ENCODE measurements at regions not wholly inside any gene's neighbourhood (a gene's known extent, or its start where the extent isn't known, plus 50 kb on each side); places are given as distances from the start of the nearest gene placed in this dataset.

DNA sequence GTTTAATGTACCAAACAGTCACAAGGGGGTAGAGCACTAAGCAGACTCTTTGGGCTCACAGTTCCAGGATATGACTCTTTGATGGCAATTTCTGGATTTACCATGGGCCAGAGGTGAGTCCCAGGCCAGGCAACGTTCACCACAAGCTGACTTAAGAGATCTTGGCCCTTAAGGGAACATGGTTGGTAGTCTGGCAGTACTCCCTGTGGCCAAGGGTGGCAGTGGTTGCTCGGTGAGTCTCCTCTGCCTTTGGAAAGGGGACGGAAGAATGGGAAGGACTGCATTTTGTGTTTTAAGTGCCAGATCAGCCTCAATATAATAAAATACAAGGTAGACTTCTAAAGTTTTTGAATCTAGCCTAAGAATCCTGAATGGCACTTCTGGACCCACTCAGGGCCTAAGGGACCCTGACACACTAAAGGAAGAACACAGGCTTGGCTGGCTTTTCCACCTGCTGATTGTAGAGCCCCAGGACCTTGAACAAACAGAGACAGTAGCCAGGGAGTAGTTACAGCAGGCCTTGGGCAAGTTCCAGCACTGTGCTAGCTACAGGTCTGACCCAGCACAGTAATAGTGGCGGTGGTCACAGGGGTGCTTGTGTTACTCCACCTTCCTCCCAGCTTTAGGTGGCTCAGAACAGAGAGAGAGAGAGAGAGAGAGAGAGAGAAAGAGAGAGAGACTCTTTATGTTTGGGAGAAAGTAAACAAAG, 730.7 kb upstream of the ALCAM start:
- H3K27me3 Mint-ChIP-seq (ENCODE audit: low read depth), result no peaks in the 10 kb centered on the region
- no peaks in the 10 kb centered on the region for H3K9me3 Mint-ChIP-seq
- no peak for DNase-seq (ENCODE audit: low spot score)
- no peak overlapping the region for H3K27ac Mint-ChIP-seq
- H3K36me3 Mint-ChIP-seq (ENCODE audit: low read depth), result no peaks in the 10 kb centered on the region
- no peak overlapping the region for H3K4me3 Mint-ChIP-seq (ENCODE audit: low read depth)
- intact Hi-C loops (cut with micrococcal nuclease), result no loop called here
- no peaks in the 10 kb centered on the region for H3K4me1 Mint-ChIP-seq (ENCODE audit: low read depth)

GRCh38 chr3:104642827-104643226, 723.9 kb upstream of the ALCAM start:
- no peak overlapping the region for H3K27ac Mint-ChIP-seq

GRCh38 chr3:104646196-104646595, 720.5 kb upstream of the ALCAM start:
- no peaks in the 10 kb centered on the region for H3K9me3 Mint-ChIP-seq
- intact Hi-C loops (cut with micrococcal nuclease), result no loop called here

More at GRCh38 chr3:104642827-104643226, 723.9 kb upstream of the ALCAM start:
- Mint-ChIP-seq H3K4me1 (ENCODE audit: low read depth) (no peaks in the 10 kb centered on the region), H3K4me3 (ENCODE audit: low read depth) (no peak overlapping the region), H3K27me3 (ENCODE audit: low read depth) (no peaks in the 10 kb centered on the region), H3K36me3 (ENCODE audit: low read depth) (no peaks in the 10 kb centered on the region), H3K9me3 (no peaks in the 10 kb centered on the region)
- DNase-seq (ENCODE audit: low spot score), result no peak
- intact Hi-C loops (cut with micrococcal nuclease), result no loop called here

DNA sequence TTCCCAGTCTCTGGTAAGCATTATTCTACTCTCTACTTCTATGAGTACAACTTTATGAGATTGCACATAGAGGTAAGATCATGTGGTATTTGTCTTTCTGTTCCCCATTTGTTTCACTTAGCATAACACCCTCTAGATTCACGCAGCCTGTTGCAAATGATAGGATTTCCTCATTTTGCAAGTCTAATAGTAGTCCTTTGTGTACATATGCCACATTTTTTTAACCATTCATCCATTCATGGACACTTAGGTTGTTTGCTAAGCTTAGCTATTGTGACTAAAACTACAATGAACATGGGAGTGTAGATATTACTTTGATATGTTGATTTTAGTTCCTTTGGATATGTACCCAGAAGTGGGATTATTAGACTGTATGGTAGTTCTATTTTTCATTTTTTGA, 717.9 kb upstream of the ALCAM start:
- no peaks in the 10 kb centered on the region for H3K4me1 Mint-ChIP-seq (ENCODE audit: low read depth)

More at GRCh38 chr3:104646196-104646595, 720.5 kb upstream of the ALCAM start:
- DNase-seq (ENCODE audit: low spot score), result no peak
- Mint-ChIP-seq H3K4me3 (ENCODE audit: low read depth) (no peak overlapping the region), H3K36me3 (ENCODE audit: low read depth) (no peaks in the 10 kb centered on the region), H3K27ac (no peak overlapping the region), H3K27me3 (ENCODE audit: low read depth) (no peaks in the 10 kb centered on the region), H3K4me1 (ENCODE audit: low read depth) (no peaks in the 10 kb centered on the region)

DNA sequence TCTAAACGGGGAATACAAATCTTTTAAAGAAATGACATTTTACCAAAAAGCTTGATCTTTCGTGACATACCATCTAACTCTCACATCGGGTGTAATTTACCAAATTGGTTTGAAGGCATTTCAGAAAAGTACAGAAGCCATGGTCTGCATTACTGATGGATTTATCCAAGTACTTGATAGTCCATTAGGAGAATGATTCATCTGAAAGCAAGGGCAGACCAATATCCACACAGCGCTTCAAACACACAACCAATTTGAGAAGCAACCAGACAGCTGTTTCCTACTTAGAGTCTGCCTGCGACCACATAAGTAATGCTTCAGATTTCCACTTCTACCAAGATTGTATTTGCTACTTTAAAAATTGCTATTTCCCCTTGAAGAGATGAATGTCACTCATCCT, 697.6 kb upstream of the ALCAM start:
- no peak overlapping the region for H3K4me3 Mint-ChIP-seq (ENCODE audit: low read depth)
- H3K36me3 Mint-ChIP-seq (ENCODE audit: low read depth), result no peaks in the 10 kb centered on the region
- H3K9me3 Mint-ChIP-seq, result no peaks in the 10 kb centered on the region

More for the DNA sequence above, 717.9 kb upstream of the ALCAM start:
- Mint-ChIP-seq H3K4me3 (ENCODE audit: low read depth) (no peak overlapping the region), H3K27me3 (ENCODE audit: low read depth) (no peaks in the 10 kb centered on the region), H3K9me3 (no peaks in the 10 kb centered on the region), H3K36me3 (ENCODE audit: low read depth) (no peaks in the 10 kb centered on the region), H3K27ac (no peak overlapping the region)
- no peak for DNase-seq (ENCODE audit: low spot score)
- intact Hi-C loops (cut with micrococcal nuclease), result no loop called here

DNA sequence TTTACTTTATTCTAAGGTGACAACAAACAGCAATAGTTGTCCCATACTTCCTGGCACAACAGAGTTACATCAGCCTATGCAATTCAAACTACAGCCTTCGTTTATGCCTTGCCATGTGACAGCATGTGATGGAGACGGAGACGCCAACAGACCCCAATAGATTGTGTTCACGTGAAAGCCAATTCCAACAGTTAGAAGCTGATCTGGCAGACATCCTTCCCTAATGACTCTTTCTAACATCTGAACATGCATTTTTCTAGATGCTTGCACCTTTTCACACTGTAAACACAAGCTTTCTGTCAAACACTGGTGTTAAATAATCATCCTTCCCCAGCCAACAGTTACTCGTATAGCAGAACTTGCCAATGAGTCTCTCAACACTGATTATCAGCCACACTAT, 694.4 kb upstream of the ALCAM start:
- H3K27me3 Mint-ChIP-seq (ENCODE audit: low read depth), result no peaks in the 10 kb centered on the region

More for the DNA sequence above, 697.6 kb upstream of the ALCAM start:
- intact Hi-C loops (cut with micrococcal nuclease), result no loop called here
- DNase-seq (ENCODE audit: low spot score), result no peak
- Mint-ChIP-seq H3K27me3 (ENCODE audit: low read depth) (no peaks in the 10 kb centered on the region), H3K4me1 (ENCODE audit: low read depth) (no peaks in the 10 kb centered on the region), H3K27ac (no peak overlapping the region)

GRCh38 chr3:104673981-104674380, 692.7 kb upstream of the ALCAM start:
- intact Hi-C loops (cut with micrococcal nuclease), result no loop called here

More for the DNA sequence above, 694.4 kb upstream of the ALCAM start:
- no peaks in the 10 kb centered on the region for H3K4me1 Mint-ChIP-seq (ENCODE audit: low read depth)
- H3K36me3 Mint-ChIP-seq (ENCODE audit: low read depth), result no peaks in the 10 kb centered on the region
- no peak overlapping the region for H3K4me3 Mint-ChIP-seq (ENCODE audit: low read depth)
- intact Hi-C loops (cut with micrococcal nuclease), result no loop called here
- H3K27ac Mint-ChIP-seq, result no peak overlapping the region
- H3K9me3 Mint-ChIP-seq, result peaks cover 3% of the 10 kb centered on the region
- no peak for DNase-seq (ENCODE audit: low spot score)

DNA sequence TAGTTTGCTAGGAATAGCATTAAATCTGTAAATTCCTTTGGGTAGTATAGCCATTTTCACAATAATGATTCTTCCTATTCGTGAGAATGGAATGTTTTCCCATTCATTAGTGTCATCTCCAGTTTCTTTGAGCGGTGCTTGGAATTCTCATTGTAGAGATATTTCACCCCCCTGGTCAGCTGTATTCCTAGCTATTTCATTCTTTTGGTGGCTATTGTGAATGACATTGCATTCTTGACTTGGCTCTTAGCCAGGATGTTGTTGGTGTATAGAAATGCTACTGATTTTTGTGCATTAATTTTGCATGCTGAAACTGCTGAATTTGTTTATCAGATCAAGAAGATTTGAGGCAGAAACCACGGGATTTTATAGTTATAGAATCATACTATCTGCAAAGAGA, 690.5 kb upstream of the ALCAM start:
- no peaks in the 10 kb centered on the region for H3K4me1 Mint-ChIP-seq (ENCODE audit: low read depth)

More at GRCh38 chr3:104673981-104674380, 692.7 kb upstream of the ALCAM start:
- Mint-ChIP-seq H3K9me3 (peaks cover 3% of the 10 kb centered on the region), H3K4me1 (ENCODE audit: low read depth) (no peaks in the 10 kb centered on the region), H3K27me3 (ENCODE audit: low read depth) (no peaks in the 10 kb centered on the region), H3K36me3 (ENCODE audit: low read depth) (no peaks in the 10 kb centered on the region), H3K4me3 (ENCODE audit: low read depth) (no peak overlapping the region), H3K27ac (no peak overlapping the region)
- DNase-seq (ENCODE audit: low spot score), result no peak

DNA sequence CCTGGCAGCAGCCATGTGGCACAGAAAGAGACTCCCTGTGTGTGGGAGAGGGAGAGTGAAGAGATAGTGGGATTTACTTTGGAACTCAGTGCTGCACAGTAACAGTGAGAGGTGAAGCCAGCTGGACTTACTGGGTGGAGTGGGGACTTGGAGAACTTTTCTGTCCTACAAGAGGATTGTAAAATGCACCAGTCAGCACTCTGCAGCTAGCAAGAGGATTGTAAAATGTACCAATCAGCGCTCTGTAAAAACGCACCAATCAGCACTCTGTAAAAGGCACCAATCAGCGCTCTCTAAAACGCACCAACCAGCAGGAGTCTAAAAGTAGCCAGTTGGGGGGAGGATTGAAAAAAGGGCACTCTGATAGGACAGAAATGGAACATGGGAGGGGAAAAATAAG, 688.8 kb upstream of the ALCAM start:
- Mint-ChIP-seq H3K4me1 (ENCODE audit: low read depth) (no peaks in the 10 kb centered on the region), H3K27ac (no peak overlapping the region), H3K4me3 (ENCODE audit: low read depth) (no peak overlapping the region)

More for the DNA sequence above, 690.5 kb upstream of the ALCAM start:
- DNase-seq (ENCODE audit: low spot score), result no peak
- intact Hi-C loops (cut with micrococcal nuclease), result no loop called here
- H3K36me3 Mint-ChIP-seq (ENCODE audit: low read depth), result no peaks in the 10 kb centered on the region
- no peak overlapping the region for H3K4me3 Mint-ChIP-seq (ENCODE audit: low read depth)
- H3K27ac Mint-ChIP-seq, result no peak overlapping the region
- peaks cover 3% of the 10 kb centered on the region for H3K9me3 Mint-ChIP-seq
- no peaks in the 10 kb centered on the region for H3K27me3 Mint-ChIP-seq (ENCODE audit: low read depth)

DNA sequence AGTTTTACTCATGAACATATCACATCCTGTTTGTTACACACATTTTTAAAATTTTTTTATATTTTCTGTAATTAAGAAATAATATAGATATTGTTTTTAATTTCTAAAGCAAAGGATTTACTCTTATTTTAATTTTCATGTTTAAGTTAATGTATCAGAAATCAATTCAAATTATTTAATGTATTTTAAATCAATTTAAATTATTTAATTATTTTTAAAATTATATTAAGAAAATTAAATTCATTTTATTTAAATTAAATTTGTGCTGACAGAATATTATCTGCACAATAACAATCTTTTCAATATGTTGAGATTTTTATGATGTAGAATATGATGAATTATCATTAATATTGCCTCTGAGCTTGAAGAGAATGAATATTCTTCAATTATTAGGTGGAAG, 681.2 kb upstream of the ALCAM start:
- Mint-ChIP-seq H3K27ac (no peak overlapping the region), H3K4me1 (ENCODE audit: low read depth) (no peaks in the 10 kb centered on the region), H3K27me3 (ENCODE audit: low read depth) (no peaks in the 10 kb centered on the region), H3K9me3 (no peaks in the 10 kb centered on the region), H3K4me3 (ENCODE audit: low read depth) (no peak overlapping the region), H3K36me3 (ENCODE audit: low read depth) (no peaks in the 10 kb centered on the region)
- intact Hi-C loops (cut with micrococcal nuclease), result no loop called here
- no peak for DNase-seq (ENCODE audit: low spot score)

More for the DNA sequence above, 688.8 kb upstream of the ALCAM start:
- Mint-ChIP-seq H3K36me3 (ENCODE audit: low read depth) (no peaks in the 10 kb centered on the region), H3K27me3 (ENCODE audit: low read depth) (no peaks in the 10 kb centered on the region), H3K9me3 (peaks cover 3% of the 10 kb centered on the region)
- intact Hi-C loops (cut with micrococcal nuclease), result no loop called here
- no peak for DNase-seq (ENCODE audit: low spot score)

DNA sequence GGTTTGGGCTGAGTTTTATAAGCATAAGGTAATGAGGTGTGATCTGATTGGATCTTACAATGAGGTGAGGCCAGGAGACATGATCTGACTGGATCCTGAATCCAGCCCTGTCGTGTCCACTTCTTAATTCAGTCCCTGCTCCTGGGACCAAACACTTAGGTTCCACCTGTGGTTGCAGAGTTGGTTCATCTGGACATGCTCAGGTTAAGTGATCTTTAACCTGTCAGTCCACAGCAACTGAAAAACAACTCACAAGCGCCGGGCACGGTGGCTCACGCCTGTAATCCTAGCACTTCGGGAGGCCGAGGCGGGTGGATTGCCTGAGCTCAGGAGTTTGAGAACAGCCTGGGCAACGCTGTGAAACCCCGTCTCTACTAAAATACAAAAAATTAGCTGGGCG, 679.3 kb upstream of the ALCAM start:
- no peak overlapping the region for H3K4me3 Mint-ChIP-seq (ENCODE audit: low read depth)
- intact Hi-C loops (cut with micrococcal nuclease), result no loop called here
- H3K27me3 Mint-ChIP-seq (ENCODE audit: low read depth), result no peaks in the 10 kb centered on the region
- no peaks in the 10 kb centered on the region for H3K9me3 Mint-ChIP-seq
- no peaks in the 10 kb centered on the region for H3K36me3 Mint-ChIP-seq (ENCODE audit: low read depth)
- no peak overlapping the region for H3K27ac Mint-ChIP-seq
- no peaks in the 10 kb centered on the region for H3K4me1 Mint-ChIP-seq (ENCODE audit: low read depth)
- no peak for DNase-seq (ENCODE audit: low spot score)

DNA sequence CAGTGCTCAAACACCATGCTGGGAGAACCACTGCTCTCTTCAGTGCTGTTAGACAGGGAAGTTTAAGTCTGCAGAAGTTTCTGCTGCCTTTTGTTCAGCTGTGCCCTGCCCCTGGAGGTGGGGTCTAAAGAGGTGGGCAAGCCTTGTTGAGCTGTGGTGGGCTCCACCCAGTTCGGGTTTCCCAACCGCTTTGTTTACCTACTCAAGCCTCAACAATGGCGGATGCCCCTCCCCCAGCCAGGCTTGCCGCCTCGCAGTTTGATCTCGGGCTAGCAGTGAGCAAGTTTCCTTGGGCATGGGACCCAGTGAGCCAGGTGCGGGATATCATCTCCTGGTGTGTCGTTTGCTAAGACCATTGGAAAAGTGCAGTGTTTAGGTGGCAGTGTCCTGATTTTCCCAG, 670.2 kb upstream of the ALCAM start:
- Mint-ChIP-seq H3K27me3 (ENCODE audit: low read depth) (no peaks in the 10 kb centered on the region), H3K4me3 (ENCODE audit: low read depth) (no peak overlapping the region), H3K27ac (no peak overlapping the region), H3K36me3 (ENCODE audit: low read depth) (no peaks in the 10 kb centered on the region), H3K9me3 (peaks cover 5% of the 10 kb centered on the region), H3K4me1 (ENCODE audit: low read depth) (no peaks in the 10 kb centered on the region)
- DNase-seq (ENCODE audit: low spot score), result no peak
- intact Hi-C loops (cut with micrococcal nuclease), result no loop called here

- Mint-ChIP-seq H3K36me3 (ENCODE audit: low read depth) (no peaks in the 10 kb centered on the region), H3K27me3 (ENCODE audit: low read depth) (no peaks in the 10 kb centered on the region), H3K9me3 (no peaks in the 10 kb centered on the region), H3K4me3 (ENCODE audit: low read depth) (no peak overlapping the region), H3K27ac (no peak overlapping the region), H3K4me1 (ENCODE audit: low read depth) (no peaks in the 10 kb centered on the region)
- no peak for DNase-seq (ENCODE audit: low spot score)
- intact Hi-C loops (cut with micrococcal nuclease), result no loop called here
Measured at GRCh38 chr3:104711406-104711805, 655.3 kb upstream of the ALCAM start.

DNA sequence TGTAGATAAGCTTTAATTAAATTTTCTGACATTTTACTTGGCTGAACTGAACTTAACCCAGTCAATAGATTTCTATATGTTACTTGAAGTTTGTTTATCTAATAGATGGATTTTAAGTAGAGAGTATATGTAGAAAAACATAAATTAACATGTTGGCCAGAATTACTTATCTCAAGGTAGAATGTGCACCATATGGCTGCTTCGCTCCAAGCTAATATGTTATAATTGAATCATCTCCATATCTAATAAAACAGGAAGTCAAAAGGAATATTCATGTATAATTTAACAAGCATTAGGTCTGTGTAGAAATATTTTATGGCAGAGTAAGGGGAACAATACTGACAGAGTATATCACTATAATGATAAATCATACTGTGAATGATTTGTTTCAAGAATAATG, 650.7 kb upstream of the ALCAM start:
- Mint-ChIP-seq H3K36me3 (ENCODE audit: low read depth) (no peaks in the 10 kb centered on the region), H3K4me1 (ENCODE audit: low read depth) (no peaks in the 10 kb centered on the region), H3K27me3 (ENCODE audit: low read depth) (no peaks in the 10 kb centered on the region), H3K9me3 (no peaks in the 10 kb centered on the region), H3K27ac (no peak overlapping the region), H3K4me3 (ENCODE audit: low read depth) (no peak overlapping the region)
- intact Hi-C loops (cut with micrococcal nuclease), result no loop called here
- no peak for DNase-seq (ENCODE audit: low spot score)

All from activated T-helper 2 cell treated with anti-CD3 and anti-CD28 coated beads, Interferon-gamma antibody, Interleukin-2, Interleukin-4, amounts not matched to agents 10 μg/mL and 5 μg/mL and 100 μg/mL, durations not matched to agents 14 hours and 24 hours and 36 hours (primary cell).